DOHH2 (cell line): ENCODE measurements at regions not wholly inside any gene's neighbourhood (a gene's known extent, or its start where the extent isn't known, plus 50 kb on each side); places are given as distances from the start of the nearest gene placed in this dataset.
A peak's percentile ranks its signal among the peaks of the same experiment; 100 is the strongest.

Experiments used
- H3F3A ChIP-seq: fragments of 200-600 bp; sonication (generic), shearing (Covaris generic); 2 replicates; pipeline ENCODE4 v1.6.0; 2016; ENCODE audit warnings: antibody characterized with exemption, mild to moderate bottlenecking; ENCODE audit not compliant: control insufficient read depth, insufficient read depth
- H3K27ac ChIP-seq: fragments of 200-600 bp; sonication (generic); 2 replicates; pipeline ENCODE4 v1.5.1; 2014; ENCODE audit warnings: low read depth, mild to moderate bottlenecking, low read length, moderate library complexity
- H3K27me3 ChIP-seq: fragments of 200-600 bp; sonication (generic); 2 replicates; pipeline ENCODE4 v1.6.1; 2014; ENCODE audit warnings: mild to moderate bottlenecking, low read length, mixed read lengths; ENCODE audit not compliant: control insufficient read depth
- H3K36me3 ChIP-seq: fragments of 200-600 bp; sonication (generic); 2 replicates; pipeline ENCODE4 v1.6.1; 2014; ENCODE audit warnings: mild to moderate bottlenecking, low read length, moderate library complexity, mixed read lengths; ENCODE audit not compliant: control insufficient read depth
- H3K4me1 ChIP-seq: fragments of 200-600 bp; sonication (generic); 2 replicates; pipeline ENCODE4 v1.6.1; 2014; ENCODE audit warnings: mild to moderate bottlenecking, low read length, mixed read lengths; ENCODE audit not compliant: control insufficient read depth
- H3K4me2 ChIP-seq: fragments of 200-600 bp; sonication (generic); 2 replicates; pipeline ENCODE4 v1.6.0; 2014; ENCODE audit warnings: mild to moderate bottlenecking, low read length, moderate library complexity
- H3K4me3 ChIP-seq: fragments of 200-600 bp; sonication (generic); 2 replicates; pipeline ENCODE4 v1.5.1; 2014; ENCODE audit warnings: mild to moderate bottlenecking, low read length, mixed read lengths
- H3K79me2 ChIP-seq: fragments of 200-600 bp; sonication (generic); 2 replicates; pipeline ENCODE4 v1.6.1; 2014; ENCODE audit warnings: mild to moderate bottlenecking, low read length, mixed read lengths; ENCODE audit not compliant: control insufficient read depth
- H3K9me2 ChIP-seq: fragments of 200-600 bp; sonication (generic); replicated peaks from 2 replicates; pipeline ENCODE4 v1.6.1; 2014; ENCODE audit warnings: mild to moderate bottlenecking, low read length, mixed read lengths; ENCODE audit not compliant: control insufficient read depth
- H3K9me3 ChIP-seq: fragments of 200-600 bp; sonication (generic); 2 replicates; pipeline ENCODE4 v1.6.1; 2014; ENCODE audit warnings: antibody characterized with exemption, low read length, mixed read lengths; ENCODE audit not compliant: control insufficient read depth, insufficient read depth
- H4K20me1 ChIP-seq: fragments of 200-600 bp; sonication (generic); 2 replicates; pipeline ENCODE4 v1.6.0; 2014; ENCODE audit warnings: low read depth, mild to moderate bottlenecking, antibody characterized with exemption, low read length, moderate library complexity; ENCODE audit not compliant: control insufficient read depth, insufficient read depth
- CTCF ChIP-seq: fragments of 200-600 bp; sonication (generic); IDR thresholded peaks from one replicate; pipeline ENCODE4 v1.5.1; 2014; ENCODE audit warnings: antibody characterized with exemption, mild to moderate bottlenecking, low read depth, low read length; ENCODE audit not compliant: poor library complexity, severe bottlenecking
- EZH2phosphoT487 ChIP-seq: fragments of 200-600 bp; sonication (generic); IDR thresholded peaks from 2 replicates; pipeline ENCODE4 v1.6.1; 2017; ENCODE audit warnings: borderline replicate concordance, mild to moderate bottlenecking, antibody characterized with exemption, low read length, moderate library complexity, mixed read lengths

- Histone ChIP-seq H3K4me3 (no peak overlapping the region), H3K4me2 (no peak overlapping the region), H3K27ac (no peak overlapping the region), H3F3A (no peaks in the 10 kb centered on the region), H3K36me3 (no peaks in the 10 kb centered on the region), H3K79me2 (no peaks in the 10 kb centered on the region), H3K4me1 (peaks cover 22% of the 10 kb centered on the region), H3K9me2 (no peaks in the 10 kb centered on the region), H4K20me1 (no peaks in the 10 kb centered on the region), H3K9me3 (no peaks in the 10 kb centered on the region), H3K27me3 (no peaks in the 10 kb centered on the region)
- TF ChIP-seq CTCF (no peak), EZH2phosphoT487 (no peak)
Measured at GRCh38 chr2:57880967-57881366, 165.6 kb upstream of the VRK2 start.

- TF ChIP-seq CTCF (no peak), EZH2phosphoT487 (no peak)
- Histone ChIP-seq H3K27me3 (no peaks in the 10 kb centered on the region), H3K9me3 (no peaks in the 10 kb centered on the region), H3K4me2 (peak overlapping the region; percentile 40), H4K20me1 (no peaks in the 10 kb centered on the region), H3K4me3 (no peak overlapping the region), H3K27ac (no peak overlapping the region), H3K36me3 (no peaks in the 10 kb centered on the region), H3K4me1 (peaks cover 23% of the 10 kb centered on the region), H3K79me2 (no peaks in the 10 kb centered on the region), H3F3A (no peaks in the 10 kb centered on the region), H3K9me2 (no peaks in the 10 kb centered on the region)
Measured at GRCh38 chr2:57881998-57882888, 164.4 kb upstream of the VRK2 start.

- no peaks in the 10 kb centered on the region for H3F3A ChIP-seq
- no peaks in the 10 kb centered on the region for H3K79me2 ChIP-seq
- H3K36me3 ChIP-seq = no peaks in the 10 kb centered on the region
- no peaks in the 10 kb centered on the region for H3K9me2 ChIP-seq
- H3K4me3 ChIP-seq = no peak overlapping the region
- no peaks in the 10 kb centered on the region for H3K9me3 ChIP-seq
- H3K27me3 ChIP-seq = no peaks in the 10 kb centered on the region
- H3K27ac ChIP-seq = no peak overlapping the region
- peak overlapping the region; percentile 40 for H3K4me2 ChIP-seq
- peaks cover 18% of the 10 kb centered on the region for H3K4me1 ChIP-seq
- no peaks in the 10 kb centered on the region for H4K20me1 ChIP-seq
- TF ChIP-seq EZH2phosphoT487 (no peak), CTCF (no peak)
Measured at GRCh38 chr2:57882895-57883515, 163.6 kb upstream of the VRK2 start.
